ENCODE measurements at regions not wholly inside any gene's neighbourhood (a gene's known extent, or its start where the extent isn't known, plus 50 kb on each side); places are given as distances from the start of the nearest gene placed in this dataset.

DNA sequence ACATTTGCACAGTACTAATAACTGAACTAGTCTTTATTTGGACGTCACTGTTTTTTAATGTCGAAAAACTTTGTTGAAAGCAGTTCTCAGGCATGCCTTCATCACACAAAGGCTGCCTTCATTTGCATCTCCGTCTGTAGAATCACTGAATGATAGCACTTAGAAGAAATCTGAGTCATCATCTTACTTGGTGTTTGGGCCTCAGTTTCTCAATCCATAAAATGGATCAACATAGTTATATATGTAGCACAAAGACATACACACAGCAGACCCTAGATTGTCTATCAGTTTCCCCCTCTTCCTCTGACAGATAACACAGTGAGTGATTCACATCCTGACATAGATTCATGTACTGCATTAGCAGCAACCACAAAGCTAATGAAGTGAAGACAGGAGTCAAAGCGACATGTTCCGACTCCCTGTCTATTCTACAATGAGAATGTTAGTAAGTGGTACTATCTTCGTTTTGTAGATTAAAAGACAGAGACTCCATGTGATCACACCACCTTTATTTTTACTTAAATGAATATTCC is 80.4 kb upstream of the PDE10A start:
- DNase-seq: no peak

DNA sequence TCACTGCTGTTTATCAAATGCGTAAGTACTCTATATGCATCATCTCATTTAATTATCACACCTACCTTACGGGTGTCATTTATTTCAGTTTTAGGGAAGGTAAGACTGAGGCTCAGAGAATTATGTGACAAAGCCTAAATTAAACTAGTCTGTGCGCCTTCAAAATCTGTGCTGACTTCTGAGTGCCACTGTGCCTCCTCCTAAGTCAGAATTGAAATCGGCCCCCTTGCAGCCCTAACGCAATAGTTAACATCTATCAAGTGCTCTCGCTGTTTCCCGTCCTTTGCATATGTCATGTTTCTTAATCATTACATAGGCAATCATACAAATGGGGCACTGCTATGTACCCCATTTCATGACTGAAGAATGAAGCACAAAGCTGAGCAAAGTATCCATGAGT is 79.0 kb upstream of the PDE10A start:
- DNase-seq: no peak

DNA sequence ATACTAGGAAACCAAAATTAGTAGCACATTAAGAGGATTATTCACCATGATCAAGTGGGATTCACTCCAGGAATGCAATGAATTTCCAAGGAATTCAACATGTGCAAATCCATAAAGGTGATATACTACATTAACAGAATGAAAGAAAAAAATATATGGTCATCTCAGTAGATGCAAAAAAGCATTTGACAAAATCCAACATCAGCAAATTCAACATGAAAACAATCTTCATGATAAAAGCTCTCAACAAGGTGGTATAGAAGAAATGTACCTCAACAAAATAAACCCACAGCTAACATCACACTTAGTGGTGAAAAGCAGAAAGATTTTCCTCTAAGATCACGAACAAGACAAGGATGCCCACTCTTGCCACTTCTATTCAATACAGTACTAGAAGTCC is 74.4 kb upstream of the PDE10A start:
- DNase-seq: no peak

DNA sequence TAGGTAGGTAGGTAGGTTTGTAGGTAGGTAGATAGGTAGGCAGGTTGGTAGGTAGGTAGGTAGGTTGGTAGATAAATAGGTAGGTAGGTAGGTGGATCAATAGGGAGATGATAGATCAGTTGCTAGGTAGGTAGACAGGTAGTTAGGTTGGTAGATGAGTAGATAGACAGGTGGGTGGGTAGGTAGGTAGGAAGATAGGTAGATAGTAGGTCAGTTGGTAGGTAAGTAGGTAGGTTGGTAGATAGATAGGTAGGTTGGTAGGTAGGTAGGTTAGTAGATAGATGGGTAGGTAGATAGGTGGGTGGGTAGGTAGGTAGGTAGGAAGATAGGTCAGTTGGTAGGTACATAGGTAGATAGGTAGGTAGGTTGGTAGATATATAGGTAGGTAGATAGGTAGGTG is 72.0 kb upstream of the PDE10A start:
- DNase-seq: no peak

DNA sequence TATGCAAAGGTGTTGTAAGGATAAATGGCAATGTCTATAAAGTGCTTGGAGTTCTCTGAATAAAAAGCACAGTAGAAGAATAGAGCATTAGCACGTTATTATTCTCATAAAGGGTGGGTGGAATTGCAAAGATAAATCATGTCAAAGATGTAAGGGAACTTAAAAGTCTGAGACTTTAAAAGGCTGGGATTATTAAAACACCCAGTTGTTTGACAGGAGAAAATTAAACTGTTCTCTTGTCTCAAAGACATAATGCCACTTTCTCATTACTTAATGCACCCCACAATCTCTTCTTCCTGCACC is 70.4 kb upstream of the PDE10A start:
- DNase-seq: no peak

DNA sequence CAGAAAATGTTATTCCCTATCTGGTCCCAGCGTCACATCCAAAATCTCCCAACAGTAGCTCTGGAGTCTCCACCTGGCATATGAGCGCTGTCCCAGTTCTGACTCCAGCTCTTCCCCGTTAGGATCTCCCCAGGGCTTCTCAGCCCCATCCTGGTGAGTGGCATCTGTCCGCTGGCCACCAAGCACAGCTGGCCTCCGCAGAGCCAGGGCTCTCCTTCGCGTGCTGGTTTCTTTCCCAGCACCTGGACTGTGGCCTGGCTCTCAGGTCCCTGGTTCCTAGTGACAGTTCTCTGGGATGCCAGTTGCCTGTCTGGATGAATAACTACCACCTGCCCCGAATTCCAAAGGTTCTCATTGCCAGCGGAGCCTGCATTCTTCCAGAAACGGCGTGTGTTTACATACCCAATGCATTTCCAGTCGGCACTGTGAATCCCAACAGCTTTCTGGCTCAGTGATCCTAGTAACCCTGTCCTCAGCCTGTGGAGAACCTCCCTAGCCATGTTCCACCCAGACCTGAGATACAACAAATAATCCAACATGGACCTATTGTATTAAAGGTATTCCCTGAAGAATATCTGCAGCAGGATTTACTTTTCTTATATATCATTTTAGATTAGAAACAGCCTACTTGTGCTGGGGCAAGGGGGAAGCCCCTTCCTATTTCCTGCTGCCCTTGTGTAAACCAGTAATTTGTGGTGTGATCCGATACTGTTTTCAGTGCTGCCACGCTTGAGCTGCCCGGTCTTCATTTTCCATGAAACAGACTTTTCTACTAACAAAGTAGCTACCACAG is 69.9 kb upstream of the PDE10A start:
- peak; percentile 51 for DNase-seq

DNA sequence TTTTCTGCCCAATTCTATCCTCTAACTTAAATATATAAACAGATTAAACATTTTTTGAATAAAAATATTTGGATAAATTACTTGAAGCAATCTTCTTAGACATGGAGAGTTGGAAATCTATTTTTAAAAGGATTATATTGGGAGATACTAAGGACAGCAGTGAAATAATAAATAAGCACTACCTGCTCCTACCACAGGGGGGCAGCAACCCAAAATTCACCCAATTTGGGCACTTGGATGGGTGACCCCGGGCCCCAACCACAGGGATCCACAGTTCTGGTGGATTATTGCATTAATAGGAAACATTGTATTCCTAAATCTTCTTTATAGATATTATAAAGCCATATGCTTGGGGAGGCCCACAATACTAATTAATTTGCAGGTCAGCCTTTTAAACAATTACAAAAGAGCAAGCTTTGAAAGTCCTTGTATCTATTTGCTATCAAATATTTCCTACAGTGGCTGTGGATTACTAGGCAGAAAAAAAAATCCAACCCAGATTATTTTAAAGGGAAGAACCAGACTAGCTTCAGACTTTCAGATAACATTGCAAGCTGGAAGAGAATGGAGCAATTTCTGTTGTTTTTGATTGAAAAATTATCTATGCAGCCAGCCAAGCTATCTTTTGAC is 66.4 kb upstream of the PDE10A start:
- DNase-seq: no peak

DNA sequence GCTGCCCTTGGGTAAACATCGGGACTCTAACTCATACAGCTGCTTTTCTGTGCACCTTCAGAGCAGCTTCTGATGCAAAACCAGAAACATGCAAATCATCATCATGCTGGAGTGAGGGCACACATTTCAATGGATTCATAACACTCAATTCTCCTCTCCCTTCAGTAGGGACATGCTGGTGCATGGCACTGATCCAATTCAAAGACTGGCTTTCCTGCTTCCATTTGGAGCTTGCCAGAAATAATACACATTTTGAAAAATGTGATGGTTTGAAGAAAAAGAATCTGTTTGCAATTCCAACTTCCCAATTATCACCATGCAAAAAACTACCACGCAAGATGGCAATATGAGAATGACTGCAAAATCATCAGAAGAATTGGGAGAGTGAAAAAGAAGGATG is 65.2 kb upstream of the PDE10A start:
- DNase-seq: peak; percentile 94

DNA sequence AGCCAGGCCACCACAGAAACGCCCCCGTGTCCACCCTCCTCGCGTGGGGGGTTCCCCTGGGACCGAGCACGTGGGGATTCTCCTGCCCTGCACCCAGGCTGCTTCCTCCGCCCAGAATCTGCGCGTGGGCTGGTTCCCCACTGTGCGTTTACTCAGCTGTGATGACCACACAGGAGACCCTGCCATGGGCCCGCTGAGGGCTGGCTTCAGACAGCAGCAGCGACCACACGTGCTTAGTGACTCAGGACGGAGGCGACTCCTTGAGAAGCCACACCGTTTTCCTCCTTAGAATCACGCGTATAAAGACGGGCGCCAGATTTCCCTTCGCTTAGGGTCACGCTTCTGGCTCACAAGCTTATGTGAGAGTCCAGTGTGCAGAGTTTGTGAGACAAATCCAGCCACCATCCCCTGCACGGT is 63.9 kb upstream of the PDE10A start:
- DNase-seq: no peak

DNA sequence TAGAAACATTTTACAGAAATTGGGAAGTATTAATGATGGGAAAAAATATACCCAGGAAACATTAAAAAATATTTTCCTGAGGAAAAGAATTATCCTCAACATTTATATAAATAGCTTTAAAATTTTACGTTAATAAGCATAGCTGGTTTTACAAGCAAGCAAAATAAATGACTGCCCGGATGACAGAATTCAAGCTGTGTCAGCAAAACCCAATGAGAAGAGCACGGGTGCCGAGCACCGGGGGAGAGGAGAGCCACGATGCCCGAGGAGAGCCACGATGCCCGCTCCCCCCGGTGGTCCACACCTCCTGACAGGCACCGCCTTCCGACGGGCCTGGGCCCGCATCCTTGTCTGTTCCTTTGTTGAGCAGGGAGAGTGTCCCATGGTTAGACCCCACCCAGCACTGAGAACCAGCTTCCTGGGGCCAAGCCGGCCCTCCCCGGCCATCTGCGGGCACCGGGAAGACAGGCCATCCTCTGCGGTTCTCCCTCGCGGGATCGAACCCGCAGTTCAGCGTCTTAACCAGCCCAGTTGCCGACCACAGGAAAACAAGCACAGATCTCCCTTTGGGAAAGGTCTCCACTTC is 63.3 kb upstream of the PDE10A start:
- DNase-seq: no peak

DNA sequence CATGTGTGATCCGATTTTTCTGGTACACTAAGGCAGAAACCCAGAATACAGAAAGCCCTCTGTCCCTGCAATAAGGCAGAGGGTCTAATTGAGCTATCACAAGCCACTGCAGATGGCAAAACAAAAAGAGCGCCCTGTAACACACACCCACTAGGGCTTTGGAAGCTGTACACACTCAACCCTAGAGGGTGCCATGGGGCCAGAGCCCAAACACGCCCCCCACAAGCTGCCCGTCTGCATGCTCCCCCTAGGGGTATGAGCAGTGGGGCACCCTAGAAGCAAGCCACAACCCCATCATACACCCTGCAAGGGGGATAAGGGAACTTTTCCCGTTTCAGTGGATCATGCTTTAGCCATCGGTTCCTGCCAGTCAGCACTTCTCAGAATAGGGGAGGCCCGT is 62.2 kb upstream of the PDE10A start:
- no peak for DNase-seq

DNA sequence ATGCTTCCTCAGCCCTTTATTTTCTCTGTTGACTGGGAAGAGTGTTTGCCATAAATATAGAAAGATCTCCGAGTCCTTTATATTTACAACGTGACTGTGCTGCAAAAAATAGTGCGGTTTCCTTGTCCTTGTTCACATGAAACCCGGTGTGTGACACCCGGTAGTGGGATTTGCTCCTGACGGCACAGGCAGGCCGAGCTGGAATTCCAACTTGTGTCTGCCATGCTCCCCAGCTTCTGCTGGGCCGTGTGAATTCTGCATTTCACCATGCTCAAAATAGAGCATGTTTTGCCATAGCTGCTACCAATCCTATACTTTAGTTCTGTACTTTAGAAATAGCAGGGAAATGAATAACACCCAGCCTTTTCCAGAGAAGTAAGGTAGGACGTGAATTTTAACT is 60.3 kb upstream of the PDE10A start:
- DNase-seq: no peak

DNA sequence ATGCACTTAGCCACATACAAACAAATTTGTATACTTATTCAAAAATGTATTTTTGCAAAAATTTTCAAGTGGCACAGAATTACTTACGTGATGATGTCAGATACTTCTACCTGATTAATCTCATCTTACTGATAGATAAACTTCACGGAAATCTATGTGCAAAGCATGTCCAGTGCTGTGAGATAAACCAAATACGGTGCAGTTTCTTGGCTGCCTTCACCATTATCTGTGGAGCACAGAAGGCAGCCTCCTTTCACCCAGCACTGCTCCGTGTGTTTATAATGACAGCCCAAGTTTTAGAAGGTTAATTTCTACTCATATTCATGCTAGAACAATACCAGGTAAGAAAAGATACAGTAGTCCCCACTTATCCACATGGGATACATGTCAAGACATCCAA is 59.0 kb upstream of the PDE10A start:
- no peak for DNase-seq

DNA sequence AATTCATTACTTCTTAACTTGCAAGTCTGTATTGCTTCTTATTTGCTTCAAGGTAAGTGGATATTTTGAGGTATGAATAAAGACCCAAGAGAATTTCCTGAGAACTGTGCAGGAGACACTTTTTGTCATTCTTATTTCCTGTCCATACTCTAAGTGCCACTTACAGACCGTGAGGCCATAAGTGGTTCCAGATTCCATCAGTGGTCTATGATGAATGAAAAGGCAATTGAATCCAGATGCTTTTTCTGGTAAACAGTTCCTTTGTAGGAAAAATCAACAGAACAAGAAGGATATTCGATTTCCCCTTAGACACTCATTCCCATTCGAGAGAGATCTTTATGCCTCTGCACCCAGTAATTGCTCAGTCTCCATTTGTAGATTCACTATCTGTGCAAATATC is 58.3 kb upstream of the PDE10A start:
- DNase-seq: no peak

DNA sequence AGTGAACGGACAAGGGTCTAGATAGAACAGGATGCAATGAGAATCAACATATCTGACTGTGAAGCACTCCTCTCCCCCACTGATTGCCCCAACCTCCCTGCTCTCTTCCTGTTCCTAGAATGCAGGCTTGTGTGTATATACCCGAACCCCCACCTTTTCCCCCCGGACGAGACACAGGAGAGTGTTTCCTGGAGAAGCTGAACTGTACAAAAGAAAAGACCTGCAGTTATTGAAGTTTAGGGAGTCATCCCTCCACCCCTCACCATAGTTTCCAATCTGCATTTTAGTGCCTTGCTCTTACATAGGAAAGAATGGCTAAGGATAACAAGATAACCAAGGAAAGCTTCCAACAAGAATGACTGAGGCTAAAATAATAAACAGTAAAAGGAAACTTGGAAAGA is 55.5 kb upstream of the PDE10A start:
- DNase-seq: no peak

DNA sequence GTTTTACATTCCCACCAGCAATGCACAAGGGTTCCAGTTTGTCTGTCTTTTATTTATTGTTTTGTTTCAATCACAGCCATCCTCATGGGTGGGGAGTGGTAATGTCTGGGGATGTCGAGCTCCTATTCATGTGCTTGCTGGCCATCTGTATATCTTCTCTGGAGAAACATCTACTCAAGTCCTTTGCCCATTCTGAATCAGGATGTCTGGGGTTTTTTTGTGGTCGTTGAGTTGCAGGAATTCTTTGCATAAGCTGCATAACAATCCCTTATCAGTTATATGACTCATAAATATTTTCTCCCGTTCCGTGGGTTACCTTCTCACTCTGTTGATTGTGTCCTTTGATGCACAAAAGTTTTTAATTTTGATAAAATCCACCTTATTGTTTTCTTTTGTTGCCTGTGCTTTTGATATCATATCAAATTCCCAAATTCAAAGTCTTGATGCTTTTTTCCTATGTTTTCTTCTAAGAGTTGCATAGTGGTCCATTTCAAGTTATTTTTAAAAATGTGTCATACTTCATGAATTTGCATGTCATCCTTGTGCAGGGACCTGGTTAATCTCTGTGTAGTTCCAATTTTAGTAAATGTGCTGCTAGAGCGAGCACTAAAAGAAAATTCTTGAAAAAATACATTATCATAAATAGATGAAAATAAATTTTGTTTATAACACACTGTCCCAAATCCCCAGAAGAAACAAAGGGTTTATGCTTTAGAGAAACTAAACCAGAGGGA is 54.9 kb upstream of the PDE10A start:
- no peak for DNase-seq

DNA sequence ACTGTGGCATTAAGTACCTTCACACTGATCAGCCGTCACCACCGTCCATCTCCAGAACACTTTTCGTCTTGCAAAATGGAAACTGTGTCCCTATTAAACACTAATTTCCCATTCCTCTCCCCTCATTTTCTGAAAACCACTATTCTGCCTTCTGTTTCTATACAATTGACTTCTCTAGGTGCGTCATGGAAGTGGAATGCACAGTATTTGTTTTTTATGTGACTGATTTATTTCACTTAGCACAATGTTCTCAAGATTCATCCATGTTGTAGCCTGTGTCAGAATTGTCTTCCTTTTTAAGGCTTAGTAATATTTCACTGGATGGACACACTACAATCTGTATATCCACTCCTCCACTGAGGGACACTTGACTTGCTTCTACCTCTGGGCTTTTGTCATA is 53.8 kb upstream of the PDE10A start:
- DNase-seq: no peak

DNA sequence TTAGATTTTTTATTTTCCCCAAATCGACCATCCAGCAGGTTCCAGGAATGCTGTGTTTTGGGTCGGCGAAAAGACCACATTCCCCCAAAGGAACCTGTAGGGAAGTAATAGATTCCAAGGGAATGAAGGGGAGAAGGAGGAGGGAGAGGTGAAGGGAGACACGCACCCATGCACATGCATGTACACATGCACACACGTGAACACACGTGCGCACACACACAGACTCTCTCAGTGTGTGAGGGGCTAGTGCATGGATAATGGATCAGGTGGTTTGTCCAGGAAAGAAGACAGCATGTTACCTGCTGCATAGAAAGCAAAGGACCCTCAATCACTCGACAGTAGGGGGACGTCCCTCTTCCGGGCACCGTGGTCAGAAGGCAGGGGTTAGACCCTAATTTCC is 52.4 kb upstream of the PDE10A start:
- DNase-seq: no peak

DNA sequence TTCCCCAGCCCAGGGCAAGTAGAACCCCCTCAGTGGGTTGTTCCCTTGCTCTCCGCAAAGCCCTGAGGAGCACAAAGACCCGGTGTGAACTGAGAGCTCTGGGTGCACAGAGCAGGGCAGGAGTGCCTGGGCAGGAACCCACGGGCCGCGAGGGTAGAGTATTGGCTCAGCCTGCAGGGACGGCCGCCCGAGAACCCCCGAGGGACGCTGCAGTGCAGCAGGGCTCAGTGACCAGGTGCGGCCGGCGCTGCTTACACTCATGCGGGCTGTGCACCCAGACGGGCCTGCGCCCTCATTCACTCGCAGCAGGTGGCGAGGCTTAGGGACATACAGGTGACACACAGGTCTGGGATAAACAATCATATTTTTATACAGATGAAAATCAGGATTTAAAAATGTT is 51.9 kb upstream of the PDE10A start:
- no peak for DNase-seq

DNA sequence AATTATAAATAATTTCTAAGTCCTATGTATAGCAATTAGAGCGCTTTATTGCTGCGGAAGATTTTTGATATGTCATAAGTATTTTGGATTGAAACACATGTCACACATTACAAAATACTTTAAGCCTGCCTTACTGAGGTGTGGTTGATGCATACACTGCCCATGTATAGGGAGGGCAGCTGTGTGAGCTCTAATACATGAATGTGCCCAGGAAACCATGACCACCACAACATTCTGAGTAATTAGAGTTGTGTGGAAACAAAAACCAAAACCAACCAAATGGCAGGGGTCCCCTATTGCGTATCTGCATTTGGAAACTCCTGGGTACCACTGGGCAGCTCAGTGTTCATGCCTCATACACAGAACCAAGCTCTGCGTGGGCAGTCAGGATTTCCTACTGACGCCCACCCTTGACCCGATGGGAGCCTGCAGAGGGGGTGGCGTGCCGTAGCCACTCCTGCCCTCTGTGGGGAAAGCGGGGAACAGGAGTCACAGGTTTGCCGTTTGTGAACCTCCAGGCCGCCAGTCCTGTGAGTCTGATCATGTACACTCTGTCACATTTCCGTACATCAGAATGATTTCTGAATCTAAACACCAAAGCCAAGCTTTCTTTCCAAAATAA is 50.9 kb upstream of the PDE10A start:
- no peak for DNase-seq
